ENCODE measurements at regions not wholly inside any gene's neighbourhood (a gene's known extent, or its start where the extent isn't known, plus 50 kb on each side); places are given as distances from the start of the nearest gene placed in this dataset.

DNA sequence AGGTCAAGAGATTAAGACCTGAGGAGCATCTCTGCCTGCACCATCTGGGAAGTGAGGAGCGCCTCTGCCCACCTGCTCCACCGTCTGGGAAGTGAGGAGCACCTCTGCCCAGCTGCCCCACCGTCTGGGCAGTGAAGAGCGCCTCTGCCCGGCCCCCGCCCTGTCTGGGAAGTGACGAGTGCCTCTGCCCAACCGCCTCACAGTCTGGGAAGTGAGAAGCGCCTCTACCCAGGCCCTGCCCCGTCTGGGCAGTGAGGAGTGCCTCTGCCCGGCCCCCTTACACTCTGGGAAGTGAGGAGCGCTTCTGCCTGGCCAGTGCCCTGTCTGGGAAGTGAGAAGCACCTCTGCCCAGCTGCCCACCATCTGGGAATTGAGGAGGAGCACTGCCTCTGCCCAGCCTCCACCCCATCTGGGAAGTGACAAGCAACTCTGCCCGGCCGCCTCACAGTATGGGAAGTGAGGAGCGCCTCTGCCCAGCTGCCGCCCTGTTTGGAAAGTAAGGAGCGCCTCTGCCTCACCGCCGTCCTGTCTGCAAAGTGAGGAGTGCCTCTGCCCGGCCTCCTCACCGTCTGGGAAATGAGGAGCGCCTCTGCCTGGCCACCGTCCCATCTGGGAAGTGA is 270.4 kb upstream of the NRSN1 start:
- H3K4me3 ChIP-seq (ENCODE audit: low read depth, low read length), result no peak overlapping the region
- TF ChIP-seq, protein P1, sequence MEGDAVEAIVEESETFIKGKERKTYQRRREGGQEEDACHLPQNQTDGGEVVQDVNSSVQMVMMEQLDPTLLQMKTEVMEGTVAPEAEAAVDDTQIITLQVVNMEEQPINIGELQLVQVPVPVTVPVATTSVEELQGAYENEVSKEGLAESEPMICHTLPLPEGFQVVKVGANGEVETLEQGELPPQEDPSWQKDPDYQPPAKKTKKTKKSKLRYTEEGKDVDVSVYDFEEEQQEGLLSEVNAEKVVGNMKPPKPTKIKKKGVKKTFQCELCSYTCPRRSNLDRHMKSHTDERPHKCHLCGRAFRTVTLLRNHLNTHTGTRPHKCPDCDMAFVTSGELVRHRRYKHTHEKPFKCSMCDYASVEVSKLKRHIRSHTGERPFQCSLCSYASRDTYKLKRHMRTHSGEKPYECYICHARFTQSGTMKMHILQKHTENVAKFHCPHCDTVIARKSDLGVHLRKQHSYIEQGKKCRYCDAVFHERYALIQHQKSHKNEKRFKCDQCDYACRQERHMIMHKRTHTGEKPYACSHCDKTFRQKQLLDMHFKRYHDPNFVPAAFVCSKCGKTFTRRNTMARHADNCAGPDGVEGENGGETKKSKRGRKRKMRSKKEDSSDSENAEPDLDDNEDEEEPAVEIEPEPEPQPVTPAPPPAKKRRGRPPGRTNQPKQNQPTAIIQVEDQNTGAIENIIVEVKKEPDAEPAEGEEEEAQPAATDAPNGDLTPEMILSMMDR (IDR thresholded peaks at IDR 0.05; ENCODE audit: control insufficient read depth, extremely low read depth, insufficient read depth), result no peak
- DNase-seq (ENCODE audit: low read depth), result no peak

DNA sequence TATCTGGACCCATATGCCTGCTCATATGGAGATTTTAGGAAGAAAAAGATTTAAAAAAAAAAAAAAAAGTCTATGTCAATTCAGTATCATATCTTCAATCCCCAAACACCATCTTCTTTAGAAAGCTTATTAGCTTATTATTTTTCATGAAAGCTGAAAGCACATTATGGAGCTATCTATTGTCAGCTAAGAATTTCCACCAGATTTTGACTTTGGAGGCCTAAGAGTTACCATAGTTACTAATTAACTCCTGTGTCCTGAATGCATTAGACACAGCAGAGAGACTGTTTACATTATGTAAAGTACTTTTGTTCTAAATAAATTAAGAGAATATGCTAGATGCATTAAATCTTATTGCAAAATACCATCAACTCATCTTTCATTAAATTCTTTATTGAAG is 255.5 kb upstream of the NRSN1 start:
- TF ChIP-seq, protein P1 (IDR thresholded peaks at IDR 0.05; ENCODE audit: control insufficient read depth, extremely low read depth, insufficient read depth), result no peak
- no peak overlapping the region for H3K4me3 ChIP-seq (ENCODE audit: low read depth, low read length)
- DNase-seq (ENCODE audit: low read depth), result no peak

DNA sequence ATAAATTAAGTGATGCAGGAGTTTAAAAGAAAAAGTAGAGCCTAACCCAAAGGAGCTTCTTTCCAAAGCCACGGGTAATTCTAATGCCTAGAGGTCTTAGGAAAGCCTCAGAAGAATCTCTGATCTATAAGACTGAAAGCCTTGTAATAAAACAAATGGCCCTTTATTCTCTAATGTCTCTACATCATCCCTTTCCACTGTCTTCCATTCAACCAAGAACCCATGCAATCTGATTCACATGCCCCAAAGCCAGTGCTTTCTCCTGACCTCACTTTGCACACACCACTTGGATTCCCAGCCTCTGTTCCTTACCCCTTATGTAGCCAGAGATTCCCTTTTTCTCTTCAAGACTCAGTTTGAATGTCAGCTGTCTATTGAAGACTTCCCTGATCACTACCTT is 252.9 kb upstream of the NRSN1 start:
- TF ChIP-seq, protein P1 (IDR thresholded peaks at IDR 0.05; ENCODE audit: control insufficient read depth, extremely low read depth, insufficient read depth), result no peak
- no peak overlapping the region for H3K4me3 ChIP-seq (ENCODE audit: low read depth, low read length)
- no peak for DNase-seq (ENCODE audit: low read depth)

DNA sequence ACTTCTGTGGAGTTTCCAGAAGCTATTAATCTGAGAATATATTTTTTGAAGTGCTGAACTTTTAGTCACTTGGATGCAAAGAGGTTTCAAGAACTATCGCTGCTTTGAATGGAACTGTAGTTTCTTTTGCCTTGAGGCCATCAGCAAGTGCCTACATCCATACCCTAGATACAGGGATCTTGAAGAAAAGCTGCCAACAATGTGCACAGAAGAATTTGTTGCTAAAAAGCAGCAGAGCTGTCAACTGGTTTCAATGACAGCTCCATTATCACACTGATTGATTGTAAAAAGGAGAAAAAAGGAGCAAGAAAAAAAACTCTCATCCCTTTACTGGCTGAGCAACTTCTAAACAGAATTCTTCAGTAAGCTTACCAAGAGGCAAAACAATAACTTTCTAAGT is 251.0 kb upstream of the NRSN1 start:
- TF ChIP-seq, protein P1 (IDR thresholded peaks at IDR 0.05; ENCODE audit: control insufficient read depth, extremely low read depth, insufficient read depth), result no peak
- DNase-seq (ENCODE audit: low read depth), result no peak
- no peak overlapping the region for H3K4me3 ChIP-seq (ENCODE audit: low read depth, low read length)

DNA sequence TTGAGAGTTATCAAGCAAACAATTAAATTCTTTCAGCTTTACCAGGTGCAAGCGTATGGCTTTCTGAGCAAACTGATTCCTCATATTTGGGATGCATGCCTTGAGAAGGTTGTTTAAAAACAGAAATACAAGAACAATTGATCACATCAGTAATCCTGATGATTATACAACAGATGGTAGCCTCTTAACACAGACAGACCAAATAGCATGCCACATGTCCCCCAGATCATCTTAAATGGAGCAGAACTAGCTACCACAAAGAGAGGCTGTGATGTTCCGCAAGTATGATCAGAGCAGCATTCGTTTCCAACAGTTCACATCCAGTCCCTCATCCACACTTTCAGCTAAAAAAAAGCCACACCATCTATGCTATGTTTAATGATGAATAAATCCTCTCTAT is 246.2 kb upstream of the NRSN1 start:
- H3K4me3 ChIP-seq (ENCODE audit: low read depth, low read length), result no peak overlapping the region
- no peak for DNase-seq (ENCODE audit: low read depth)
- TF ChIP-seq, protein P1 (IDR thresholded peaks at IDR 0.05; ENCODE audit: control insufficient read depth, extremely low read depth, insufficient read depth), result no peak

DNA sequence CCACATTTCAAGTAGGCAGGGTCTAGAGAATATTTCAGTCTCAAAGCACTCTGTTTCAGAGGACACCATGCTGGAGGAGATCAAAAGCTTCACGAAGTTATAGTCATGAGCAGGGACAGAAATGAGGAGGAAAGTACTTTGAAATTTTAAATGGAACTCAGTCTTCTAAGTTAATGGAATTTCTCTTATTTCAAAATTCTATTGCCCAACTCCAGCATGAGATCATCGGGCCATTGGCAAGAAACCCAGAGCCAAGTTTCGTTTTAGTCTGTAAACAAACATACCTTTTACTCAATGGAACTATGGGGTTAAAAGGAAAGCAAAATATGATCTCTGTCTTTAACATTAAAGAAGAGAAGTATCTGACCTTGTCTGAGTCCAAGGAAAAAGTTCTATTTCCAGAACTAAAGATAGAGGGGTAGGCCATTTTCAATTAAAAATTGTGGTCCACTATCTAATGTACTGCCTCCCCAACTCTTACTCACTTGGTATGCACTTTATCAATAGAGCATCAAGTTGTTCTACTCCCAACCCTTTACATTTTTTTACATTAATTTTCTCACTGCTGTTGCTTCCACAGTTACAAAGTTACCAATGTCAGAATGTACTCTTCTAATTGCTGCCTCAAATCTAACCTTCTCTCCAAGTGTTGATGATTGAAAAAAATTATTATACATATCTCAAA is 235.3 kb upstream of the NRSN1 start:
- TF ChIP-seq, protein P1 (IDR thresholded peaks at IDR 0.05; ENCODE audit: control insufficient read depth, extremely low read depth, insufficient read depth), result no peak
- H3K4me3 ChIP-seq (ENCODE audit: low read depth, low read length), result no peak overlapping the region
- no peak for DNase-seq (ENCODE audit: low read depth)

Data from LNCaP clone FGC (cell line).